ENCODE measurements at regions not wholly inside any gene's neighbourhood (a gene's known extent, or its start where the extent isn't known, plus 50 kb on each side); places are given as distances from the start of the nearest gene placed in this dataset.

DNA sequence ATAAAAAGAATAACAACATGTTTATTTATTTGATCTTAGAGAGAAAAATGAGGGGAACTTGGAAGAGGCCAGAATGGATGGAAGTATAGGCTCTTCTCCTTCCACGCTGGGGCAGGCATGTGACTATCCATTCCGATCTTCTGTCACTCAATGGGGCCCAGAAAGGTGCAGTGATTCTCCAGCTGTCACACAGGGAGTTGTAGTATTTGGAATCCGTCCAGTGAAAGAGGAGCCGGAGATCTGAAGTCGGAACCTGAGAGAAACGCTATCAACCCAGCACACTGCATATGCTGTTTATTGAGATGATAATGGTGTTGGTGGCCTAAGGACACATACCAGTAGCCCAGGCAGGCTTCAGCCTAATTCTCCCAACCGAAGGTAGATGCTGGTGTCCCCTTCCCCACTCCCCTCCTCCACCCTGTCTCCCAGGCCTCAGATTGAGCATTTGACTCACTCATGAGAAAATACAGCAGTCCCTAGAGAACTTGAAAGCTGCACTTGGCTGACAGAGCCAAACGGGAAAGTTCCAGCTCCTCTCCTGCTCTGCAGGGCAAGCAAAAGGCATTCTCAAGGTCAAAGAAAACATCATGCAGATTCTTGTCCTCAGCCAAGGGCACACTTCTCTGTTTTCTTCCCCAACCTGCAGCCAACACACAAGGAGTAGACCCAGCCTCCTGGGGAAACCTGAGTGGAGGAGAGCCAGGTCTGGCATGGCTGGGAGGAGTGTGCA is 100.4 kb downstream of the IRF2BPL start:
- peak overlapping the region; percentile 81 for H3K27ac Mint-ChIP-seq
- H3K36me3 Mint-ChIP-seq = no peaks in the 10 kb centered on the region
- peaks cover 96% of the 10 kb centered on the region for H3K4me1 Mint-ChIP-seq
- DNase-seq = no peak
- CTCF ChIA-PET = interaction anchor here (0.8 to 1.5 kb wide), 3 partner anchors 11 to 28 kb away, joined by 3 to 4 read pairs (median 3); no protein-coding TSS in a partner anchor
- peaks cover 8% of the 10 kb centered on the region for H3K27me3 Mint-ChIP-seq
- H3K9me3 Mint-ChIP-seq = no peaks in the 10 kb centered on the region
- no peak overlapping the region for H3K4me3 Mint-ChIP-seq

- peak; percentile 88 for DNase-seq
- Mint-ChIP-seq H3K9me3 (no peaks in the 10 kb centered on the region), H3K4me3 (peak overlapping the region; percentile 69), H3K27me3 (peaks cover 20% of the 10 kb centered on the region), H3K4me1 (peaks cover 97% of the 10 kb centered on the region), H3K27ac (peak overlapping the region; percentile 93), H3K36me3 (no peaks in the 10 kb centered on the region)
- CTCF ChIA-PET = interaction anchor here (1.7 to 2.0 kb wide), 2 partner anchors 13 to 127 kb away, joined by 8 to 12 read pairs; no protein-coding TSS in a partner anchor
Observed at GRCh38 chr14:76926521-76927251, 100.5 kb downstream of the LRRC74A start.

GRCh38 chr14:76925097-76925441 is 98.9 kb downstream of the LRRC74A start:
- no peaks in the 10 kb centered on the region for H3K9me3 Mint-ChIP-seq
- H3K27ac Mint-ChIP-seq = peak overlapping the region; percentile 72
- no peak overlapping the region for H3K4me3 Mint-ChIP-seq
- peaks cover 97% of the 10 kb centered on the region for H3K4me1 Mint-ChIP-seq
- no peaks in the 10 kb centered on the region for H3K36me3 Mint-ChIP-seq
- CTCF ChIA-PET = interaction anchor here (1.4 to 1.7 kb wide), 4 partner anchors 9 to 128 kb away, joined by 3 to 9 read pairs (median 6); no protein-coding TSS in a partner anchor
- DNase-seq = no peak
- peaks cover 27% of the 10 kb centered on the region for H3K27me3 Mint-ChIP-seq

- CTCF ChIA-PET = interaction anchor here (1.2 to 1.7 kb wide), 4 partner anchors 10 to 99 kb away, joined by 3 to 9 read pairs (median 4); no protein-coding TSS in a partner anchor
- H3K9me3 Mint-ChIP-seq = no peaks in the 10 kb centered on the region
- peaks cover 27% of the 10 kb centered on the region for H3K27me3 Mint-ChIP-seq
- H3K27ac Mint-ChIP-seq = no peak overlapping the region
- DNase-seq = peak; percentile 64
- no peaks in the 10 kb centered on the region for H3K36me3 Mint-ChIP-seq
- H3K4me3 Mint-ChIP-seq = no peak overlapping the region
- peaks cover 97% of the 10 kb centered on the region for H3K4me1 Mint-ChIP-seq
Observed at GRCh38 chr14:76924371-76925096, 98.3 kb downstream of the LRRC74A start.

- no peak for DNase-seq
- Mint-ChIP-seq H3K4me1 (peaks cover 95% of the 10 kb centered on the region), H3K27me3 (peaks cover 27% of the 10 kb centered on the region), H3K36me3 (no peaks in the 10 kb centered on the region), H3K4me3 (no peak overlapping the region), H3K9me3 (no peaks in the 10 kb centered on the region), H3K27ac (peak overlapping the region; percentile 11)
- CTCF ChIA-PET = interaction anchor here (0.6 to 1.7 kb wide), 7 partner anchors 8 to 100 kb away, joined by 3 to 9 read pairs (median 3); no protein-coding TSS in a partner anchor
Observed at GRCh38 chr14:76923431-76924370, 97.5 kb downstream of the LRRC74A start.

DNA sequence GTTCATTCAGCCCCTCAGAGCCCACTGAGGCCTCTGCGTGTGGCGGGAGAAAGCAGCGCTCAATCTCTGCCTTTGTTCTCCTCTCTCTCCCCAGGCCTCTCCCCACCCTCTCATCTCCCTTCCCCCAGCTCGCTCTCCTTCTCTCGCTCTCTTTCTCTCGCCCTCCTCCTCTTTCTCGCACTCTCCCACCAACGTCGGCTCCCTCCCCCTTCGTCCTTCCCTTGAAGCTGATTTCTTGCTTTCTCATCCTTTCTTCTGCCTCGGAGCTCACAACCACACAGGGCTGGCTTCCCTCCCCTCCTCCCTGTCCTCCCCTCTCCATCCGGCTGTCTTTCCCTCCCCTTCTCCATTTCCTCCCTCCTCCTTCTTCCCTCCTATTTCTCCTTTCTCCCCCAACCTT is 96.4 kb downstream of the LRRC74A start:
- DNase-seq = no peak
- CTCF ChIA-PET = interaction anchor here (1.1 to 6.7 kb wide), 2 partner anchors 9 to 131 kb away, joined by 4 to 70 read pairs; no protein-coding TSS in a partner anchor
- Mint-ChIP-seq H3K4me3 (no peak overlapping the region), H3K27me3 (peaks cover 27% of the 10 kb centered on the region), H3K27ac (no peak overlapping the region), H3K36me3 (no peaks in the 10 kb centered on the region), H3K9me3 (no peaks in the 10 kb centered on the region), H3K4me1 (peaks cover 95% of the 10 kb centered on the region)

DNA sequence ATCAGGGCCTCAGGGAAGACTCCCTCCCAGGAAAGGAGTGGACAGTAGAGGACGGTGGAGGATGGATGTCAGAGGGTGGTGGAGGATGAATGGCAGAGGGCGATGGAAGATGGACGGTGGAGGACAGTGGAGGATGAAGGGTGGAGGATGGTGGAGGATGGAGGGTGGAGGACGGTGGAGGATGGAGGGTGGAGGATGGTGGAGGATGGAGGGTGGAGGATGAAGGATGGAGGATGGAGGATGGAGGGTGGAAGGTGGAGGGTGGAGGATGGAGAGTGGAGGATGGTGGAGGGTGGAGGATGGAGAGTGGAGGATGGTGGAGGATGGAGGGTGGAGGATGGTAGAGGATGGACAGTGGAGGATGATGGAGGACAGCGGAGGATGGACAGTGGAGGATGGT is 95.9 kb downstream of the LRRC74A start:
- Mint-ChIP-seq H3K36me3 (no peaks in the 10 kb centered on the region), H3K9me3 (no peaks in the 10 kb centered on the region), H3K27me3 (peaks cover 27% of the 10 kb centered on the region), H3K4me1 (peaks cover 92% of the 10 kb centered on the region), H3K27ac (no peak overlapping the region), H3K4me3 (no peak overlapping the region)
- CTCF ChIA-PET = interaction anchor here (1.1 to 15.5 kb wide), 4 partner anchors 8 to 145 kb away, joined by 4 to 273 read pairs (median 44); no protein-coding TSS in a partner anchor
- no peak for DNase-seq

DNA sequence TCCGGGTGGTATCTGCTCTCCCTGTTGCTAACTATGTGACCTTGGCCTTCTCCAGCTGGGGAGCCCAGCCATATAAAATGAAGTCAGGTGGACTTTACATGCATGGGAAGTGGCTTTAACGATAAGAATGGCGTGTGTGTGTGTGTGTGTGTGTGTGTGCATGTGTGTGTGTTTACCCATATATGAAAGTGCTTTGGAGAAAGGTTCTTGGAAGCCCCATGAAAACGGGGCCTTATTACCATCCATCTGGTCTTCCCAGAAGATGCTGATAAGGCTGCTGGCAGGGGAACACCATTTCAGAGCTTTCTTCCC is 94.8 kb downstream of the LRRC74A start:
- peaks cover 85% of the 10 kb centered on the region for H3K4me1 Mint-ChIP-seq
- H3K4me3 Mint-ChIP-seq = no peak overlapping the region
- H3K27me3 Mint-ChIP-seq = peaks cover 27% of the 10 kb centered on the region
- no peak overlapping the region for H3K27ac Mint-ChIP-seq
- no peak for DNase-seq
- no peaks in the 10 kb centered on the region for H3K9me3 Mint-ChIP-seq
- CTCF ChIA-PET = interaction anchor here (0.9 to 15.5 kb wide), 5 partner anchors 9 to 146 kb away, joined by 3 to 273 read pairs (median 17); no protein-coding TSS in a partner anchor
- no peaks in the 10 kb centered on the region for H3K36me3 Mint-ChIP-seq

DNA sequence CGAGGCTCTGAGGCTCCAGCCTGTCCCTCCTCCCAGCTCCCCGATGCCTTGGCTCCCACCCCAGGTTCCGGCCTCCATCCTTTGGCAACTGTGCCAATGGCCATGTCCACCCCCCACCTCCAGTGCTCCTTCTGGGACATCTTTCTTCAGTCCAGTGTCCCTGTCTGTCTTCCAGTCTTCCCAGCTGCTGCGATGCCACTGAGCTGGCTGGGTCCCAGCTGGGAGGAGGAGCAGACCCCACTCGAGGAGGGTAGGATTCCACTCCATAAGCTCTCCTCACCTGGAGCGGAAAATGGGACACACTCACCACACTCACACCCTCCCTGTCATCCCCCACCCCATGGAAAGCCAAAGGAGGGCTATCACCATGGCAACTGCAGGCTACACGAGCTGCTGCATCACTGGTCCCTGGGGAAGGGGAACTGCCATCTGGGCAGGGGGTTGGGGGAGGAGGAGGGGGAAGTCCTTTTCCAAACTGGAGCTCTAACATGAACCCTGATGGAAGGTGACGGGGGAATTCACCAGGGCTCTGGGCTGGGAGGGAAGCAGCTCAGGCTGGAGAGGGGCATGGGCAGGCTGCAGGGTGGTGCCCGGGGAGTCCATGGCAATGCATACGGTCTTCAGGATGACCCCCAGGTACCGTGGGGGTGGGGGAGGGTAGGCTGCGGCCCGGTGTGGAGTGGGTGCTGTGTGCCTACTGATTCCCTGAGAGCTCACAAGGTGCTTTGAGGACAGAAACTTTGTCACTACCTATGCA is 94.3 kb downstream of the LRRC74A start:
- H3K9me3 Mint-ChIP-seq = no peaks in the 10 kb centered on the region
- peaks cover 81% of the 10 kb centered on the region for H3K4me1 Mint-ChIP-seq
- H3K4me3 Mint-ChIP-seq = no peak overlapping the region
- no peaks in the 10 kb centered on the region for H3K36me3 Mint-ChIP-seq
- CTCF ChIA-PET = interaction anchor here (0.8 to 15.5 kb wide), 9 partner anchors 10 to 147 kb away, joined by 3 to 273 read pairs (median 14); no protein-coding TSS in a partner anchor
- H3K27me3 Mint-ChIP-seq = peaks cover 27% of the 10 kb centered on the region
- H3K27ac Mint-ChIP-seq = no peak overlapping the region
- DNase-seq = no peak

DNA sequence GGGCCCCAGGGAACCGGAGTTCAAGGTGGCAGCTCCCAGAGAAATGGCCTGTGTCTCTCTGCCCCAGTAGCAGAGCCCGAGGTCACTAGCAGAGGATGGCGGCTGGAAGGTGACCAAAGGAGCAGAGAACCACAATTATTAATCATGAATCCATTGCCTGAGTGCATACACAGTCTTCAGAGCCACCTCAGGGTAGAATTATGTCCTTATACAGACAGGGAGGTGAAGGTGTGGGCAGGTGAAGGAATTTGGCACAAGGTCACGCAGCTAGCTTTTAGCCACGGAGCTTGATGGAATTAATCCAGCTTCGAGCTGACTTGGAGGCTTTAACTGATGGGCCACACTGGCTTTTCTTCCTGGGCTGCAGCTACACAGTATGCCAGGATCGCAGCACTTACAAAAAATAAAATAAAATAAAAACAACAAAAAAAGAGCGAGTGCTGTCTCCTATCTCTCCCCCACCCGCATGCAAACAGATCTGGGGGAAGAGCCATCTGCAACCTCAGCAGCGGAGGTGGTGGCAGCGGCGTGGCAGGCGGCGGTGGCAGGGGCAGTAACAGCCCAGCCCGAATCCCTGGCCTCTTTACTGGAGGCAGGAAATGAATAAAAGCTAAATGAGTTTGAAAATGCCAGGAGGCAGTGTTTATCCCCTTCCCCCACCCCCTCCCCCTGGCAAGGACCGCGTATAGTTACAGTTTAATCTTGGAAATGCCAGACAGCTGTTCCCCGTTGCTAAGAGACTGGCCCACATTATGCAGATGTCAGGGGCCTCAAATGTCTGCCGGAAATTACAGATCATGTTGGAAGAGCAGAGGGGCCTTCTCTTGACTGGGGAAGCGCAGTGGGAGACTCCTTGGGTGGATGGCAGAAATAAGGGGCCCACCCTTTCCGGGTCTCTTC is 93.5 kb downstream of the LRRC74A start:
- Mint-ChIP-seq H3K27ac (no peak overlapping the region), H3K4me3 (no peak overlapping the region), H3K4me1 (peaks cover 80% of the 10 kb centered on the region), H3K36me3 (no peaks in the 10 kb centered on the region), H3K9me3 (no peaks in the 10 kb centered on the region), H3K27me3 (peaks cover 27% of the 10 kb centered on the region)
- peak; percentile 42 for DNase-seq
- CTCF ChIA-PET = interaction anchor here (0.8 to 15.5 kb wide), 12 partner anchors 11 to 148 kb away, joined by 3 to 273 read pairs (median 7); no protein-coding TSS in a partner anchor
